ENCODE measurements at regions not wholly inside any gene's neighbourhood (a gene's known extent, or its start where the extent isn't known, plus 50 kb on each side); places are given as distances from the start of the nearest gene placed in this dataset.

DNA sequence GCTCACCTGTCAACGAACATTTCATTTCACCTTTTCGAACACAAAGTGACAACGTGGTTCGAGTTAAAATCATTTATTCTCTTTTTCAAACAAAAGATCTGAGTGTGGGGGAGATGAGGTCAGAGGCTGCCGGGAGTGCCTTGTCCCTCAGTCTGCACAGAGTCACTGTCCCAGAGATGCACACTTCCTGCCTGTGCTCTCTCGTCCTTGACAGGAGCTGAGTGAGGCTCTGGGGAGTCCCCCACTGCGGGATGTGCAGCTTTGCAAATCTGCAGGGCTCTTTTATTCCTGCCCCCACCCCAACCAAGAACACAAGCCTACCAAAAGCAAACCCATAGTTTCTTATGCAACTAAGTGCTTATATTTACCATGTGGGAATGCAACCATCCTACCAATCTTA is 497.8 kb downstream of the EIPR1 start:
- DNase-seq: no peak
- Histone ChIP-seq H3K4me1 (ENCODE audit: insufficient read depth, low read length) (no peaks in the 10 kb centered on the region), H3K36me3 (ENCODE audit: insufficient read depth, low read length) (no peaks in the 10 kb centered on the region), H3K27ac (ENCODE audit: low read depth in 1 of 2, low read length in 2 of 2) (no peak overlapping the region), H3K4me3 (ENCODE audit: low read length) (no peak overlapping the region), H3K27me3 (ENCODE audit: control insufficient read depth in 1 of 2, insufficient read depth in 2 of 2, low read length in 2 of 2) (no peaks in the 10 kb centered on the region), H3K9me3 (ENCODE audit: control insufficient read depth in 1 of 2, insufficient read depth in 1 of 2, low read length in 2 of 2) (peaks cover 0 to 18% of the 10 kb centered on the region in 2 experiments)
- TF ChIP-seq, protein P1, sequence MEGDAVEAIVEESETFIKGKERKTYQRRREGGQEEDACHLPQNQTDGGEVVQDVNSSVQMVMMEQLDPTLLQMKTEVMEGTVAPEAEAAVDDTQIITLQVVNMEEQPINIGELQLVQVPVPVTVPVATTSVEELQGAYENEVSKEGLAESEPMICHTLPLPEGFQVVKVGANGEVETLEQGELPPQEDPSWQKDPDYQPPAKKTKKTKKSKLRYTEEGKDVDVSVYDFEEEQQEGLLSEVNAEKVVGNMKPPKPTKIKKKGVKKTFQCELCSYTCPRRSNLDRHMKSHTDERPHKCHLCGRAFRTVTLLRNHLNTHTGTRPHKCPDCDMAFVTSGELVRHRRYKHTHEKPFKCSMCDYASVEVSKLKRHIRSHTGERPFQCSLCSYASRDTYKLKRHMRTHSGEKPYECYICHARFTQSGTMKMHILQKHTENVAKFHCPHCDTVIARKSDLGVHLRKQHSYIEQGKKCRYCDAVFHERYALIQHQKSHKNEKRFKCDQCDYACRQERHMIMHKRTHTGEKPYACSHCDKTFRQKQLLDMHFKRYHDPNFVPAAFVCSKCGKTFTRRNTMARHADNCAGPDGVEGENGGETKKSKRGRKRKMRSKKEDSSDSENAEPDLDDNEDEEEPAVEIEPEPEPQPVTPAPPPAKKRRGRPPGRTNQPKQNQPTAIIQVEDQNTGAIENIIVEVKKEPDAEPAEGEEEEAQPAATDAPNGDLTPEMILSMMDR (IDR thresholded peaks at IDR 0.05): no peak
- no peak overlapping the region for H3K27ac Mint-ChIP-seq
- H3K27me3 Mint-ChIP-seq: no peaks in the 10 kb centered on the region
- H3K4me1 Mint-ChIP-seq (ENCODE audit: low read depth): no peaks in the 10 kb centered on the region
- no peaks in the 10 kb centered on the region for H3K36me3 Mint-ChIP-seq (ENCODE audit: low read depth)
- H3K9me3 Mint-ChIP-seq: peaks cover 6% of the 10 kb centered on the region
- no peak for ATAC-seq (ENCODE audit: poor library complexity)
- ChIA-PET POLR2A (no interaction called here), CTCF (no interaction called here)
- H3K4me3 Mint-ChIP-seq: no peak overlapping the region
- intact Hi-C loops (cut with DNase I, micrococcal nuclease): no loop called here

DNA sequence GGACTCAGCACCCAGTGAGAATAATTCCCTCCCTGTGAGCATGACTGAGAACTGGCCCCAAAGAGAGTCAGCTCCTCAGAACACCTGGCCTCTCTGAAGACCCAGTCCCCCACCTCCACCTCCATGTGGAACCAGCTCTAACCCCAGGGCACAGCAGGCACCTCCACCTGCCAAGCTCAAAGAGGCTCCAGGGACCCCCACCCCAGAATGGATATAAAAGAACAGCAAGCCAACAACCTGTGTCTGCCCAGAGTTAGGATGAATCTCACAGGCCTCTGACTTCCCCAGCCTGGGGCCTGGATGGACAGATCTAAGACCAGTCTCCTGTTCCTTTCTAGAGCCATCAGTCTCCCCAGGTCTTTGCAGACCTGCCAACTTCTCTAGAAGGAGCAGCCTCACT is 498.5 kb downstream of the EIPR1 start:
- CTCF ChIA-PET: no interaction called here
- Mint-ChIP-seq H3K27me3 (no peaks in the 10 kb centered on the region), H3K4me1 (ENCODE audit: low read depth) (no peaks in the 10 kb centered on the region), H3K27ac (no peak overlapping the region), H3K9me3 (peaks cover 6% of the 10 kb centered on the region), H3K4me3 (no peak overlapping the region), H3K36me3 (ENCODE audit: low read depth) (no peaks in the 10 kb centered on the region)
- no peaks in the 10 kb centered on the region for H3K36me3 ChIP-seq (ENCODE audit: insufficient read depth, low read length)
- peaks cover 0 to 18% of the 10 kb centered on the region in 2 experiments for H3K9me3 ChIP-seq (ENCODE audit: control insufficient read depth in 1 of 2, insufficient read depth in 1 of 2, low read length in 2 of 2)
- DNase-seq: no peak
- POLR2A ChIA-PET: no interaction called here
- TF ChIP-seq, protein P1 (IDR thresholded peaks at IDR 0.05): no peak
- H3K27ac ChIP-seq (ENCODE audit: low read depth in 1 of 2, low read length in 2 of 2): no peak overlapping the region
- no peaks in the 10 kb centered on the region for H3K4me1 ChIP-seq (ENCODE audit: insufficient read depth, low read length)
- ATAC-seq (ENCODE audit: poor library complexity): no peak
- intact Hi-C loops (cut with DNase I, micrococcal nuclease): no loop called here
- no peaks in the 10 kb centered on the region for H3K27me3 ChIP-seq (ENCODE audit: control insufficient read depth in 1 of 2, insufficient read depth in 2 of 2, low read length in 2 of 2)
- no peak overlapping the region for H3K4me3 ChIP-seq (ENCODE audit: low read length)

DNA sequence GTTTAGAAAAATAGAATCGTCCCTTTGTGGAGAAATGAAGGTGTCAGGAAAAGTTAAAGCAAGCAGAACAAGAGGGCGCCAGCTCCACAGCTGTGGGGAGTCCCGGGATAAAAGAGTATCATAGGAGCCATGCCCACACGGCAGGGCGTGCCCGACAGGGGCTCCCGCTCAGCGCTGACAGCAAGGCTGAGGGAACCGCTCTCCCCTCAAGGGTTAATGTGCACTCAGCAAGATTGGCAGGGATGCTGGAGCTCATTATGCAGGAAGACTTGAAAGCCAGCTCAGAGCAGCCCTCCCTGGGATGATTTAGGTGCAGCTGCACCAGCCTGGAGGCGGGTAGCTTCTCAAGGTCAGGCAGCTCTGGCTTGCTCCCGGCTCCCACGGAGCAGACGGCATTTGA is 500.2 kb downstream of the EIPR1 start:
- Mint-ChIP-seq H3K9me3 (no peaks in the 10 kb centered on the region), H3K36me3 (ENCODE audit: low read depth) (no peaks in the 10 kb centered on the region), H3K4me3 (no peak overlapping the region), H3K4me1 (ENCODE audit: low read depth) (no peaks in the 10 kb centered on the region), H3K27ac (no peak overlapping the region), H3K27me3 (no peaks in the 10 kb centered on the region)
- POLR2A ChIA-PET: no interaction called here
- Histone ChIP-seq H3K9me3 (ENCODE audit: control insufficient read depth in 1 of 2, insufficient read depth in 1 of 2, low read length in 2 of 2) (peaks cover 0 to 18% of the 10 kb centered on the region in 2 experiments), H3K4me3 (ENCODE audit: low read length) (no peak overlapping the region), H3K27ac (ENCODE audit: low read depth in 1 of 2, low read length in 2 of 2) (no peak overlapping the region), H3K27me3 (ENCODE audit: control insufficient read depth in 1 of 2, insufficient read depth in 2 of 2, low read length in 2 of 2) (no peaks in the 10 kb centered on the region), H3K4me1 (ENCODE audit: insufficient read depth, low read length) (no peaks in the 10 kb centered on the region), H3K36me3 (ENCODE audit: insufficient read depth, low read length) (no peaks in the 10 kb centered on the region)
- intact Hi-C loops (cut with DNase I, micrococcal nuclease): no loop called here
- TF ChIP-seq, protein P1 (IDR thresholded peaks at IDR 0.05): no peak
- ATAC-seq (ENCODE audit: poor library complexity): no peak
- DNase-seq: no peak
- CTCF ChIA-PET: no interaction called here

Data from CD4-positive, alpha-beta T cell (primary cell).